Hepatocyte (in vitro differentiated cells): ENCODE measurements at regions not wholly inside any gene's neighbourhood (a gene's known extent, or its start where the extent isn't known, plus 50 kb on each side); places are given as distances from the start of the nearest gene placed in this dataset.

ENCODE experiments used
- EZH2 ChIP-seq: fragments of 200-600 bp; sonication (generic); IDR thresholded peaks from 2 replicates; pipeline ENCODE4 v1.6.1; 2016; ENCODE audit warnings: antibody characterized with exemption, mild to moderate bottlenecking, borderline replicate concordance
- TF ChIP-seq, protein P1 (sequence below): fragments of 200-600 bp; sonication (generic); IDR thresholded peaks from 2 replicates; pipeline ENCODE4 v1.5.1; 2016; ENCODE audit warnings: antibody characterized with exemption, mild to moderate bottlenecking; ENCODE audit not compliant: poor library complexity

DNA sequence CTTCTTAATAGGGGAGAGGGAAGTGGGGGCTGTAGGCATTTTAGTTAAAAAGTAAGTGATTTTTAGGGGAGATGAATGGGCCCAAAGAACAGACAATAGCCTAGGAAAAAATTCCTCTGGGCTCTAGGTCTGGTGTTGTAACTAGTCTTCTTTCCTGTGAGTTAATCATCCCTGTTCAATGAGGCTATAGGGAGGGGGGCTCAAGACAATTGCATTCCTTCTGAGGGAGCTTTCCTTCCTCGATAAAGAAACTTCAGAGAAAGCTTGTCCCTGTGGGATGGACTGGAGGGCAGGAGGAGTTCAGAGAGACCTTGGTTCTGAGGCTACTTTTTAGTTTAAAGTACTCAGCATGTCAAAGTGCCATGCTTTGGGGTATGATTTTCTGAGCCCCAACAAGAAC is 127.2 kb downstream of the BBS10 start:
- no peak for TF ChIP-seq EZH2
- TF ChIP-seq, protein P1, sequence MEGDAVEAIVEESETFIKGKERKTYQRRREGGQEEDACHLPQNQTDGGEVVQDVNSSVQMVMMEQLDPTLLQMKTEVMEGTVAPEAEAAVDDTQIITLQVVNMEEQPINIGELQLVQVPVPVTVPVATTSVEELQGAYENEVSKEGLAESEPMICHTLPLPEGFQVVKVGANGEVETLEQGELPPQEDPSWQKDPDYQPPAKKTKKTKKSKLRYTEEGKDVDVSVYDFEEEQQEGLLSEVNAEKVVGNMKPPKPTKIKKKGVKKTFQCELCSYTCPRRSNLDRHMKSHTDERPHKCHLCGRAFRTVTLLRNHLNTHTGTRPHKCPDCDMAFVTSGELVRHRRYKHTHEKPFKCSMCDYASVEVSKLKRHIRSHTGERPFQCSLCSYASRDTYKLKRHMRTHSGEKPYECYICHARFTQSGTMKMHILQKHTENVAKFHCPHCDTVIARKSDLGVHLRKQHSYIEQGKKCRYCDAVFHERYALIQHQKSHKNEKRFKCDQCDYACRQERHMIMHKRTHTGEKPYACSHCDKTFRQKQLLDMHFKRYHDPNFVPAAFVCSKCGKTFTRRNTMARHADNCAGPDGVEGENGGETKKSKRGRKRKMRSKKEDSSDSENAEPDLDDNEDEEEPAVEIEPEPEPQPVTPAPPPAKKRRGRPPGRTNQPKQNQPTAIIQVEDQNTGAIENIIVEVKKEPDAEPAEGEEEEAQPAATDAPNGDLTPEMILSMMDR: no peak
